OCI-LY3 (cell line): ENCODE measurements at regions not wholly inside any gene's neighbourhood (a gene's known extent, or its start where the extent isn't known, plus 50 kb on each side); places are given as distances from the start of the nearest gene placed in this dataset.
"Not testable (repeated sequence)": the region's sequence is repeated elsewhere in the genome, so short reads cannot be mapped to it uniquely, and the experiment has no call there.

Source experiments
- H2AFZ ChIP-seq: fragments of 200-600, 300-600 bp; shearing (Covaris generic); 2 replicates; pipeline ENCODE4 v1.6.0; 2014; ENCODE audit warnings: antibody characterized with exemption, low read depth, low read length
- H3K27ac ChIP-seq: fragments of 200-600, 300-600 bp; sonication (generic); 2 replicates; pipeline ENCODE4 v1.5.1; 2014; ENCODE audit warnings: mild to moderate bottlenecking, low read length, moderate library complexity, mixed read lengths
- H3K27me3 ChIP-seq: fragments of 200-600, 300-600 bp; sonication (generic); 2 replicates; pipeline ENCODE4 v1.6.1; 2014; ENCODE audit warnings: low read depth, low read length, mixed read lengths
- H3K36me3 ChIP-seq: fragments of 200-600, 300-600 bp; sonication (generic); replicated peaks from 2 replicates; pipeline ENCODE3; 2014; ENCODE audit warnings: low read depth, low read length, mixed read lengths
- H3K4me1 ChIP-seq: fragments of 300-600, 200-600 bp; sonication (generic); 2 replicates; pipeline ENCODE4 v1.6.1; 2014; ENCODE audit warnings: low read length, mixed read lengths
- H3K4me2 ChIP-seq: fragments of 200-600, 300-600 bp; sonication (generic); 2 replicates; pipeline ENCODE4 v1.6.1; 2014; ENCODE audit warnings: low read length, mixed read lengths
- H3K4me3 ChIP-seq: fragments of 300-600, 200-600 bp; sonication (generic); 2 replicates; pipeline ENCODE4 v1.5.1; 2014; ENCODE audit warnings: antibody characterized with exemption, mild to moderate bottlenecking, low read length, moderate library complexity
- H3K79me2 ChIP-seq: fragments of 300-600, 200-600 bp; shearing (Covaris generic); 2 replicates; pipeline ENCODE4 v1.6.1; 2014; ENCODE audit warnings: mild to moderate bottlenecking, low read length, mixed read lengths
- H3K9ac ChIP-seq: fragments of 300-600, 200-600 bp; shearing (Covaris generic); 2 replicates; pipeline ENCODE4 v1.6.0; 2014; ENCODE audit warnings: mild to moderate bottlenecking, low read length, moderate library complexity
- H3K9me3 ChIP-seq: fragments of 200-600, 300-600 bp; shearing (Covaris generic); 2 replicates; pipeline ENCODE4 v1.6.1; 2014; ENCODE audit warnings: low read length, mixed read lengths; ENCODE audit not compliant: insufficient read depth
- H4K20me1 ChIP-seq: fragments of 200-600, 300-600 bp; sonication (generic); 2 replicates; pipeline ENCODE4 v1.6.1; 2016; ENCODE audit warnings: low read length, mixed read lengths; ENCODE audit not compliant: insufficient read depth
- EZH2phosphoT487 ChIP-seq: fragments of 200-600 bp; shearing (Covaris generic); IDR thresholded peaks from 2 replicates; pipeline ENCODE4 v1.6.1; 2018; ENCODE audit warnings: antibody characterized with exemption, mixed run types, low read depth
- TF ChIP-seq, protein P1 (sequence below): fragments of 200-600, 300-600 bp; sonication (generic); IDR thresholded peaks from 2 replicates; pipeline ENCODE4 v1.5.1; 2014; ENCODE audit warnings: antibody characterized with exemption, low read length, low read depth

DNA sequence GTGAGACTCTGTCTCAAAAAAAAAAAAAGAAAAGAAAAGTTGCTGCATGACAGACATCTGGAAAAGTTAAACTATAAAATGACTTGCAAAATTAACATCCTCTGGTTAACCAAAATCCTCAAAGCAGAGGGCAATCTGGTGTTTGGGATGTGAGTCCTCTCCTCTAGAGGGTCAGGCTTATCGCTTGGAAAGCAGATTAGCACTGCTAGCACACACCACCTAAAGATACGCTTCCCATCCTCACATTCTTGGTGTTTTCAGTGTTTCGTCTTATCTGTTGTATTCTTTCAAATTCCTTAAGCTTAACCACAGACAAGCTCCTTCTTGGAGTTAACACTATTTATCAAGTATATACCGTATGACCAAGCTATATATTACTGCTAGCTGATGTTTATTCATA is 198.0 kb downstream of the SOX4 start:
- Histone ChIP-seq H2AFZ (no peak overlapping the region), H3K4me3 (no peak overlapping the region), H3K4me1 (no peaks in the 10 kb centered on the region), H3K27ac (no peak overlapping the region), H3K9me3 (no peaks in the 10 kb centered on the region), H4K20me1 (no peaks in the 10 kb centered on the region), H3K79me2 (no peaks in the 10 kb centered on the region), H3K36me3 (no peaks in the 10 kb centered on the region), H3K4me2 (no peak overlapping the region), H3K9ac (no peak overlapping the region), H3K27me3 (no peaks in the 10 kb centered on the region)
- TF ChIP-seq EZH2phosphoT487 = no peak
- TF ChIP-seq, protein P1, sequence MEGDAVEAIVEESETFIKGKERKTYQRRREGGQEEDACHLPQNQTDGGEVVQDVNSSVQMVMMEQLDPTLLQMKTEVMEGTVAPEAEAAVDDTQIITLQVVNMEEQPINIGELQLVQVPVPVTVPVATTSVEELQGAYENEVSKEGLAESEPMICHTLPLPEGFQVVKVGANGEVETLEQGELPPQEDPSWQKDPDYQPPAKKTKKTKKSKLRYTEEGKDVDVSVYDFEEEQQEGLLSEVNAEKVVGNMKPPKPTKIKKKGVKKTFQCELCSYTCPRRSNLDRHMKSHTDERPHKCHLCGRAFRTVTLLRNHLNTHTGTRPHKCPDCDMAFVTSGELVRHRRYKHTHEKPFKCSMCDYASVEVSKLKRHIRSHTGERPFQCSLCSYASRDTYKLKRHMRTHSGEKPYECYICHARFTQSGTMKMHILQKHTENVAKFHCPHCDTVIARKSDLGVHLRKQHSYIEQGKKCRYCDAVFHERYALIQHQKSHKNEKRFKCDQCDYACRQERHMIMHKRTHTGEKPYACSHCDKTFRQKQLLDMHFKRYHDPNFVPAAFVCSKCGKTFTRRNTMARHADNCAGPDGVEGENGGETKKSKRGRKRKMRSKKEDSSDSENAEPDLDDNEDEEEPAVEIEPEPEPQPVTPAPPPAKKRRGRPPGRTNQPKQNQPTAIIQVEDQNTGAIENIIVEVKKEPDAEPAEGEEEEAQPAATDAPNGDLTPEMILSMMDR = no peak

DNA sequence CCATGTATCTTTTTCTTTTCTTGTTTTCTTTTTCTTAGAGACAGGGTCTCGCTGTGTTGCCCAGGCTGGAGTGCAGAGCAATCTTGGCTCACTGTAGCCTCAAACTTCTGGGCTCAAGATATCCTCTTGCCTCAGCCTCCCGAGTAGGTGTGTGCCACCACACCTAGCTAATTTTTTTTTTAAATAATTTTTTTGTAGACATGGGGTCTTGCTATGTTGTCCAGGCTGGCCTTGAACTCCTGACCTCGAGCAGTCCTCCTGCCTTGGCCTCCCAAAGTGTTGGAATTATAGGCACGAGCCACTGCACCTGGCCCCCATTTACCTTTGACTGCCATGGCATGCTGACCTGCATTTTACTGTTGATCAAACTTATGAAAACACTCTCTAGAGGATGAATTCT is 198.6 kb downstream of the SOX4 start:
- no peaks in the 10 kb centered on the region for H3K27me3 ChIP-seq
- H2AFZ ChIP-seq = no peak overlapping the region
- TF ChIP-seq, protein P1 = no peak
- TF ChIP-seq EZH2phosphoT487 = no peak
- no peaks in the 10 kb centered on the region for H3K79me2 ChIP-seq
- no peak overlapping the region for H3K4me2 ChIP-seq
- no peaks in the 10 kb centered on the region for H3K4me1 ChIP-seq
- no peak overlapping the region for H3K9ac ChIP-seq
- H4K20me1 ChIP-seq = no peaks in the 10 kb centered on the region
- no peaks in the 10 kb centered on the region for H3K9me3 ChIP-seq
- H3K4me3 ChIP-seq = no peak overlapping the region
- H3K36me3 ChIP-seq = no peaks in the 10 kb centered on the region
- no peak overlapping the region for H3K27ac ChIP-seq

DNA sequence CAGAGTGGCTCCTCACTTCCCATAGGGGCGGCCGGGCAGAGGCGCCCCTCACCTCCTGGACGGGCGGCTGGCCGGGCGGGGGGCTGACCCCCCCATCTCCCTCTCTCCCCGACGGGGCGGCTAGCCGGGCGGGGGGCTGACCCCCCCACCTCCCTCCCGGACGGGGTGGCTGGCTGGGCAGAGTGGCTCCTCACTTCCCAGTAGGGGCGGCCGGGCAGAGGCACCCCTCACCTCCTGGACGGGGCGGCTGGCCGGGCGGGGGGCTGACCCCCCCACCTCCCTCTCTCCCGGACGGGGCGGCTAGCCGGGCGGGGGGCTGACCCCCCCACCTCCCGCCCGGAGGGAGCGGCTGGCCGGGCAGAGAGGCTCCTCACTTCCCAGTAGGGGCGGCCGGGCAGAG is 203.4 kb downstream of the SOX4 start:
- H3K27me3 ChIP-seq, H3K4me3 ChIP-seq, H3K9ac ChIP-seq, H3K4me2 ChIP-seq, H3K36me3 ChIP-seq, H4K20me1 ChIP-seq, H3K9me3 ChIP-seq, H2AFZ ChIP-seq, H3K4me1 ChIP-seq, H3K27ac ChIP-seq, H3K79me2 ChIP-seq: not testable (repeated sequence)

DNA sequence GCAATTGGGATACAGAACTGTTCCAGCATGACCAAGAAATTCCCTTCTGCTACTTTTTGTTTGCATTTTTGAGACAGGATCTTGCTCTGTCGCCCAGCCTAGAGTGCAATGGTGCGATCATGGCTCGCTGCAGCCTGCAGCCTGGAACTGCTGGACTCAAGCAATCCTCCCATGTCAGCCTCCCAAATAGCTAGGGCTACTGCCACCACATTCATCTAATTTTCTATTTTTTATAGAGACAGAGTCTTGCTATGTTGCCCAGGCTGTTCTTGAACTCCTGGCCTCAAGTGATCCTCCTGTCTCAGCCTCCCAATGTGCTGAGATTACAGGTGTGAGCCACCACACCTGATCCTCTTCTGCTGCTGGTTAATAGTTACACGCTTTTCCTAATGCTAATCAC is 204.9 kb downstream of the SOX4 start:
- Histone ChIP-seq H3K27ac (no peak overlapping the region), H3K4me3 (no peak overlapping the region), H2AFZ (no peak overlapping the region), H3K79me2 (no peaks in the 10 kb centered on the region), H3K9me3 (no peaks in the 10 kb centered on the region), H3K36me3 (no peaks in the 10 kb centered on the region), H3K9ac (no peak overlapping the region), H3K4me1 (no peaks in the 10 kb centered on the region), H3K4me2 (no peak overlapping the region), H3K27me3 (no peaks in the 10 kb centered on the region), H4K20me1 (no peaks in the 10 kb centered on the region)
- TF ChIP-seq, protein P1 = no peak
- no peak for TF ChIP-seq EZH2phosphoT487

DNA sequence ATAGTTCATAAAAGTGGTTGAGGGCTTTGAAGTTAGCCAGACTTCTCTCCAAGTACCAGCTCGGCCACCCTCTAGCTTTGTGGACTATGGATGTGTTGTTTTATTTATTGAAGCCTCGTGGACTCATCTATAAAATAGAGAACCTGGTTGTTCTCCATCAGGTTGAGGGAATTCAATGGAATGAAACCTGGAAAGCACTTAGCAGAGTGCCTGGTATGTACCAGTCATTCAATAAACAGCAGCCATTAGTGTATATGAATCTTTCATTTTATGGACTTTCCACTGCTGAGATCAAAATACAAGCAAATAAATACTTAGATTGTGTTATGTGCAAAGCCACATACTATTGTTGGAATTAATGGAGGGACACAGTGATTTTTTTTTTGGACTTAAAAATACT is 206.8 kb downstream of the SOX4 start:
- H3K4me1 ChIP-seq = no peaks in the 10 kb centered on the region
- no peaks in the 10 kb centered on the region for H3K9me3 ChIP-seq
- no peak for TF ChIP-seq EZH2phosphoT487
- TF ChIP-seq, protein P1 = no peak
- H2AFZ ChIP-seq = no peak overlapping the region
- H3K9ac ChIP-seq = no peak overlapping the region
- no peak overlapping the region for H3K27ac ChIP-seq
- no peak overlapping the region for H3K4me2 ChIP-seq
- no peak overlapping the region for H3K4me3 ChIP-seq
- no peaks in the 10 kb centered on the region for H3K36me3 ChIP-seq
- no peaks in the 10 kb centered on the region for H3K27me3 ChIP-seq
- no peaks in the 10 kb centered on the region for H4K20me1 ChIP-seq
- H3K79me2 ChIP-seq = no peaks in the 10 kb centered on the region
